ENCODE measurements at regions not wholly inside any gene's neighbourhood (a gene's known extent, or its start where the extent isn't known, plus 50 kb on each side); places are given as distances from the start of the nearest gene placed in this dataset.

DNA sequence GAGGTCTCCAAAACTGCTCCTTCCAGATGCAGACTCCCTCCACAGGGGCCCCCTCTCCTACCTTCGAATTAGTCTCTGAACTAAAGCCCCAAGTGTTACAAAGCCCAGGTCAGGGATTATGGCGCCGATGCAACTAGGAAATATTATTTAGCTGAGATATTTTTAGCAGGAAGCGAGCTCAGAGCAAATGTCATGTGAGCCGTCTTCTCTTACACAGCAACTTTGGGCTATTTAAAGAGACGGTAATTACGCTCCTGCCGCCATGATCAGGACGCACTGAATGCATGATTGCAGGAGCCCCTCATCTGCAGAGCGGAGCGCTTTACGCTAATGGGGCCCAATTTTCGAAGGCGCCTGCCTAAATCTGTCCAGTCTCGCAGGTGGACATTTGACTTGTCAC lies 55.3 kb upstream of the TARDBP start:
- in situ Hi-C loops (cut with MboI) (no loop called here), intact Hi-C loops (cut with micrococcal nuclease; ENCODE audit: unreplicated experiment) (no loop called here)
- ChIA-PET CTCF (interaction anchor here (0.7 to 1.4 kb wide), 3 partner anchors 11 to 29 kb away, joined by 3 read pairs; no protein-coding TSS in a partner anchor), SMC1A (ENCODE audit: uncharacterized antibody, unreplicated experiment) (interaction anchor here (1.8 kb wide), 1 partner anchor 17 kb away, joined by 5 read pairs; no protein-coding TSS in a partner anchor), POLR2A (no interaction called here), RAD21 (ENCODE audit: unreplicated experiment) (no interaction called here)
- Histone ChIP-seq H3K27ac (ENCODE audit: control insufficient read depth, insufficient read depth) (no peak overlapping the region), H2AFZ (ENCODE audit: control insufficient read depth, low read depth, low read length) (no peak overlapping the region), H4K20me1 (ENCODE audit: control insufficient read depth, insufficient read depth) (no peaks in the 10 kb centered on the region), H3K9me3 (replicated peaks; ENCODE audit: control insufficient read depth, insufficient read depth, low read length) (peaks cover 5% of the 10 kb centered on the region), H3K36me3 (ENCODE audit: control insufficient read depth in 2 of 2, insufficient read depth in 2 of 2, low read length in 1 of 2) (no peaks in the 10 kb centered on the region), H3K79me2 (ENCODE audit: control insufficient read depth, insufficient read depth, low read length) (no peaks in the 10 kb centered on the region), H3K4me3 (no peak overlapping the region), H3K4me1 (ENCODE audit: control insufficient read depth, insufficient read depth, low read length) (peaks cover 7% of the 10 kb centered on the region), H3K4me2 (ENCODE audit: control insufficient read depth, insufficient read depth) (no peak overlapping the region), H3K27me3 (replicated peaks in 1 of 2; ENCODE audit: control insufficient read depth in 2 of 2, insufficient read depth in 2 of 2, low read length in 1 of 2) (no peaks in the 10 kb centered on the region; a peak in 2 of 4 replicates), H3K9ac (ENCODE audit: control insufficient read depth, insufficient read depth, low read length) (no peak overlapping the region)
- no peak for FAIRE-seq
- 49% methylated on average over 15 of the region's 15 CpGs for WGBS (ENCODE audit: insufficient coverage, insufficient replicate concordance, low lambda C conversion rate, missing lambda C conversion rate)
- ATAC-seq = no peak
- DNase-seq (ENCODE audit: low read depth, low spot score) = no peak
- no TSS peak for BruUV-seq (replicated peaks)
- TF ChIP-seq NFXL1 (IDR thresholded peaks at IDR 0.05; ENCODE audit: borderline replicate concordance) = no peak
- no peak for TF ChIP-seq NBN (IDR thresholded peaks at IDR 0.05)
- no peak for TF ChIP-seq PAX8 (IDR thresholded peaks at IDR 0.05)
- no peak for TF ChIP-seq EGR1 (IDR thresholded peaks at IDR 0.05; ENCODE audit: borderline replicate concordance in 1 of 2, low read depth in 2 of 2, low read length in 2 of 2)
- no peak for TF ChIP-seq FOS (IDR thresholded peaks at IDR 0.05; ENCODE audit: borderline replicate concordance, extremely low read depth, insufficient read length)
- no peak for TF ChIP-seq PRDM15 (CRISPR knock-in tag; IDR thresholded peaks at IDR 0.05)
- no peak for TF ChIP-seq ZNF687 (IDR thresholded peaks at IDR 0.05)
- no peak for TF ChIP-seq ZBTB4 (CRISPR knock-in tag; IDR thresholded peaks at IDR 0.05)
- TF ChIP-seq ELK1 (IDR thresholded peaks at IDR 0.05; ENCODE audit: low read depth, low read length) = no peak
- TF ChIP-seq, protein P1, sequence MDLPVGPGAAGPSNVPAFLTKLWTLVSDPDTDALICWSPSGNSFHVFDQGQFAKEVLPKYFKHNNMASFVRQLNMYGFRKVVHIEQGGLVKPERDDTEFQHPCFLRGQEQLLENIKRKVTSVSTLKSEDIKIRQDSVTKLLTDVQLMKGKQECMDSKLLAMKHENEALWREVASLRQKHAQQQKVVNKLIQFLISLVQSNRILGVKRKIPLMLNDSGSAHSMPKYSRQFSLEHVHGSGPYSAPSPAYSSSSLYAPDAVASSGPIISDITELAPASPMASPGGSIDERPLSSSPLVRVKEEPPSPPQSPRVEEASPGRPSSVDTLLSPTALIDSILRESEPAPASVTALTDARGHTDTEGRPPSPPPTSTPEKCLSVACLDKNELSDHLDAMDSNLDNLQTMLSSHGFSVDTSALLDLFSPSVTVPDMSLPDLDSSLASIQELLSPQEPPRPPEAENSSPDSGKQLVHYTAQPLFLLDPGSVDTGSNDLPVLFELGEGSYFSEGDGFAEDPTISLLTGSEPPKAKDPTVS (IDR thresholded peaks at IDR 0.05; ENCODE audit: low read depth, low read length) = no peak

Measured in GM12878 (cell line).